AG09319 (cell line): ENCODE measurements at regions not wholly inside any gene's neighbourhood (a gene's known extent, or its start where the extent isn't known, plus 50 kb on each side); places are given as distances from the start of the nearest gene placed in this dataset.
"Not testable (repeated sequence)": the region's sequence is repeated elsewhere in the genome, so short reads cannot be mapped to it uniquely, and the experiment has no call there.

ENCODE experiments used
- DNase-seq: peaks from one replicate; pipeline ENCODE4 v3.0.0-alpha.2; 2010; ENCODE audit warnings: low read depth; ENCODE audit errors: extremely low read depth
- TF ChIP-seq, protein P1 (sequence below): IDR thresholded peaks from 2 replicates; pipeline ENCODE4 v1.5.1; 2011; ENCODE audit warnings: low read depth, mild to moderate bottlenecking, inconsistent platforms, low read length, moderate library complexity

- no peak for DNase-seq
- TF ChIP-seq, protein P1, sequence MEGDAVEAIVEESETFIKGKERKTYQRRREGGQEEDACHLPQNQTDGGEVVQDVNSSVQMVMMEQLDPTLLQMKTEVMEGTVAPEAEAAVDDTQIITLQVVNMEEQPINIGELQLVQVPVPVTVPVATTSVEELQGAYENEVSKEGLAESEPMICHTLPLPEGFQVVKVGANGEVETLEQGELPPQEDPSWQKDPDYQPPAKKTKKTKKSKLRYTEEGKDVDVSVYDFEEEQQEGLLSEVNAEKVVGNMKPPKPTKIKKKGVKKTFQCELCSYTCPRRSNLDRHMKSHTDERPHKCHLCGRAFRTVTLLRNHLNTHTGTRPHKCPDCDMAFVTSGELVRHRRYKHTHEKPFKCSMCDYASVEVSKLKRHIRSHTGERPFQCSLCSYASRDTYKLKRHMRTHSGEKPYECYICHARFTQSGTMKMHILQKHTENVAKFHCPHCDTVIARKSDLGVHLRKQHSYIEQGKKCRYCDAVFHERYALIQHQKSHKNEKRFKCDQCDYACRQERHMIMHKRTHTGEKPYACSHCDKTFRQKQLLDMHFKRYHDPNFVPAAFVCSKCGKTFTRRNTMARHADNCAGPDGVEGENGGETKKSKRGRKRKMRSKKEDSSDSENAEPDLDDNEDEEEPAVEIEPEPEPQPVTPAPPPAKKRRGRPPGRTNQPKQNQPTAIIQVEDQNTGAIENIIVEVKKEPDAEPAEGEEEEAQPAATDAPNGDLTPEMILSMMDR, result no peak
These were observed 155.9 kb downstream of the SEC23IP start for GRCh38 chr10:120048391-120048790.

DNA sequence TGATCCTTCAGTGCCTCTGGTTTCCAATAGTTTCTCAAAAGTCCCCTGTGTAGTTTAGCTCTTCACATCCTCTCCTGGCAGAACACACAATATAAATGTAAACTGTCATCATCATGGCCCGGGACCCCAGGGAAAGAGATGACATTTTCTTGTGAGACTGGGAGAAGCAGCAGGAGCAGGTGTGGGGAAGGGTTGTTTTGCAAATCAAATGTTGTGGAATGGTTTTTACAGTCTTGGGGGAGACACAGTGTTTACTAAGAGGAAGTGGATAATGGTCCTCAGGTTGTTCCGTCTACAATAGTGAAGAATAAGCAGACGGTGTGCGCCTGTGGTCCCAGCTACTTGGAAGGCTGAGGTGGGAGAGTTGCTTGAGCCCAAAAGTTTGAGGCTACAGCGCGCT lies 159.1 kb downstream of the SEC23IP start:
- DNase-seq, result no peak
- TF ChIP-seq, protein P1, result no peak

- DNase-seq, result no peak
- TF ChIP-seq, protein P1, result no peak
These were observed 160.6 kb downstream of the SEC23IP start for GRCh38 chr10:120052964-120053702.

DNA sequence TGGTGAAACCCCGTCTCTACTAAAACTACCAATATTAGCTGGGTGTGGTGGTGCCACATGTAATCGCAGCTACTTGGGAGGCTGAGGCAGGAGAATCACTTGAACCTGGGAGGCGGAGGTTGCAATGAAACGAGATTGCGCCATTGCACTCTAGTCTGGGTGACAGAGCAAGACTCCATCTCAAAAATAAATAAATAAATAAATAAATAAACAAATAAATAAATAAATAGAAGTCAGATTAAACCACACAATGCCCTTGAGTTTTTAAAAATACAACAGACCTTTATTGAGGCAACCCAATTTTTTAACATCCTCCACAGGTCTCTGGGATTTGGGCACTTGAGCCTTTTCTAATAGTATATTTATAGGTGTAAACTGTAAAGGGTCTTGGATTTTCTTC lies 167.3 kb downstream of the SEC23IP start:
- DNase-seq, result not testable (repeated sequence)

- TF ChIP-seq, protein P1, result no peak
- DNase-seq, result no peak
These were observed 174.9 kb downstream of the SEC23IP start for GRCh38 chr10:120067427-120067826.

DNA sequence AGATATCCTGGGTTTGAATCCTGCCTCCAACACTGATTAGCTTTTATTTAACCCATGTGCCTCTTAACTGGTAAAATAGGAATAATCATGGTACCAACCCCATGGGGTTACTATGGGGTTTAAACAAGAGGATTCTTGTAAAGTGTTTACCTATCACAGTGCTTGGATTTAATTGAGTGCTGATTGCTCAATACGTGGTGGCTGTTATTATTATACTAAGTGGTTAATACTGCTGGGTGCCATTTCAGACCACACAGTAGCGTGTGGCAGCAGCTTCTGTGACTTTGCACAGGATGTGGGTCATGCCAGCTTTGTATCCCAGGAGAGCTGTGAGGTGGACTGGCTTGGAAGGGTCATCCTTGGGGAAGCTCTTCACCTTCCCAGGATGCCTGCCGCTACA lies 177.2 kb downstream of the SEC23IP start:
- TF ChIP-seq, protein P1, result no peak
- DNase-seq, result no peak

DNA sequence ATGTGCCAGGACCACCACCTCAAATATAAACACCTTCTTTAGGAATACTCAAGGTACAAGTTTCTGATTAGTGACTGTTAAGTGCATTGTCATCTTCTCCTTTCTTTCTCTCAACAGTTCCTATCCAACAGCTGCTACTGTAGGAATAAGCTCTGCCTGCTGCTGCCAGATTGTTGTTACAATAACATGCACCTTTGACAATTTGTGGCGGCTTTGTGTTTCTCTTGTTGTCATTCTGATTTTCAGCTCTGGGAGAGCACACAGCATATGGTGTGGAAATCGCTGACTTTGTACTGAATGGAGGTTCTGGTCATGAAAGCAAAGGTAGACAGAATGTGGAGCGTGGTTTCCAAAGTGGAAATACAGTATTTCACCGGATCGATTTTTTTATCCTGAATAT lies 182.8 kb downstream of the SEC23IP start:
- no peak for DNase-seq
- TF ChIP-seq, protein P1, result no peak
